ENCODE measurements at regions not wholly inside any gene's neighbourhood (a gene's known extent, or its start where the extent isn't known, plus 50 kb on each side); places are given as distances from the start of the nearest gene placed in this dataset.
"Not testable (repeated sequence)": the region's sequence is repeated elsewhere in the genome, so short reads cannot be mapped to it uniquely, and the experiment has no call there.

GRCh38 chr21:10125616-10126015 lies 395.8 kb upstream of the TPTE start:
- H3K36me3 Mint-ChIP-seq; H3K27ac Mint-ChIP-seq; H3K9me3 ChIP-seq (ENCODE audit: low read length); CTCF ChIA-PET; H3K4me3 Mint-ChIP-seq; H3K4me3 ChIP-seq (ENCODE audit: low read length); H3K9me3 Mint-ChIP-seq; H3K4me1 ChIP-seq (ENCODE audit: insufficient read depth, low read length); DNase-seq; H3K36me3 ChIP-seq (ENCODE audit: insufficient read depth, low read length); POLR2A ChIA-PET; H3K27me3 ChIP-seq (ENCODE audit: insufficient read depth, low read length, poor library complexity, severe bottlenecking); H3K27ac ChIP-seq (ENCODE audit: low read depth, low read length); H3K27me3 Mint-ChIP-seq; H3K4me1 Mint-ChIP-seq: not testable (repeated sequence)

- H3K27me3 ChIP-seq (ENCODE audit: insufficient read depth, low read length, poor library complexity, severe bottlenecking); H3K36me3 Mint-ChIP-seq; H3K27ac ChIP-seq (ENCODE audit: low read depth, low read length); H3K9me3 ChIP-seq (ENCODE audit: low read length); H3K27me3 Mint-ChIP-seq; H3K36me3 ChIP-seq (ENCODE audit: insufficient read depth, low read length); H3K9me3 Mint-ChIP-seq; H3K4me1 Mint-ChIP-seq; CTCF ChIA-PET; H3K4me3 Mint-ChIP-seq; H3K4me1 ChIP-seq (ENCODE audit: insufficient read depth, low read length); POLR2A ChIA-PET; DNase-seq; H3K4me3 ChIP-seq (ENCODE audit: low read length); H3K27ac Mint-ChIP-seq: not testable (repeated sequence)
Measured at GRCh38 chr21:10134119-10134518, 387.3 kb upstream of the TPTE start.

GRCh38 chr21:10135879-10136278 lies 385.5 kb upstream of the TPTE start:
- H3K36me3 Mint-ChIP-seq; H3K36me3 ChIP-seq (ENCODE audit: insufficient read depth, low read length); H3K27me3 ChIP-seq (ENCODE audit: insufficient read depth, low read length, poor library complexity, severe bottlenecking); H3K4me3 Mint-ChIP-seq; H3K9me3 ChIP-seq (ENCODE audit: low read length); CTCF ChIA-PET; H3K27me3 Mint-ChIP-seq; H3K4me3 ChIP-seq (ENCODE audit: low read length); POLR2A ChIA-PET; H3K4me1 Mint-ChIP-seq; DNase-seq; H3K9me3 Mint-ChIP-seq; H3K4me1 ChIP-seq (ENCODE audit: insufficient read depth, low read length); H3K27ac ChIP-seq (ENCODE audit: low read depth, low read length); H3K27ac Mint-ChIP-seq: not testable (repeated sequence)

- H3K27ac ChIP-seq (ENCODE audit: low read depth, low read length); CTCF ChIA-PET; DNase-seq; H3K36me3 Mint-ChIP-seq; H3K9me3 ChIP-seq (ENCODE audit: low read length); H3K4me1 ChIP-seq (ENCODE audit: insufficient read depth, low read length); H3K27me3 Mint-ChIP-seq; H3K4me3 Mint-ChIP-seq; H3K9me3 Mint-ChIP-seq; H3K27ac Mint-ChIP-seq; H3K27me3 ChIP-seq (ENCODE audit: insufficient read depth, low read length, poor library complexity, severe bottlenecking); POLR2A ChIA-PET; H3K36me3 ChIP-seq (ENCODE audit: insufficient read depth, low read length); H3K4me1 Mint-ChIP-seq; H3K4me3 ChIP-seq (ENCODE audit: low read length): not testable (repeated sequence)
Measured at GRCh38 chr21:10154178-10154577, 367.2 kb upstream of the TPTE start.
